T-helper 2 cell treated with Interferon-gamma antibody and Interleukin-4, amounts not matched to agents 100 ng/mL and 5 ng/mL, for 36 hours (primary cell): ENCODE measurements at regions not wholly inside any gene's neighbourhood (a gene's known extent, or its start where the extent isn't known, plus 50 kb on each side); places are given as distances from the start of the nearest gene placed in this dataset.
"Not testable (repeated sequence)": the region's sequence is repeated elsewhere in the genome, so short reads cannot be mapped to it uniquely, and the experiment has no call there.

Experiments used
- intact Hi-C: fragments of 100-400 bp; cut with micrococcal nuclease; formaldehyde crosslinking; loops from one replicate; pipeline ENCODE4 v1.15.1; 2023

- intact Hi-C loops, result no loop called here
Observed at GRCh38 chr6:81909162-81909561, 156.7 kb upstream of the TENT5A start.

- intact Hi-C loops, result no loop called here
Observed at GRCh38 chr6:81906709-81907204, 154.3 kb upstream of the TENT5A start.

DNA sequence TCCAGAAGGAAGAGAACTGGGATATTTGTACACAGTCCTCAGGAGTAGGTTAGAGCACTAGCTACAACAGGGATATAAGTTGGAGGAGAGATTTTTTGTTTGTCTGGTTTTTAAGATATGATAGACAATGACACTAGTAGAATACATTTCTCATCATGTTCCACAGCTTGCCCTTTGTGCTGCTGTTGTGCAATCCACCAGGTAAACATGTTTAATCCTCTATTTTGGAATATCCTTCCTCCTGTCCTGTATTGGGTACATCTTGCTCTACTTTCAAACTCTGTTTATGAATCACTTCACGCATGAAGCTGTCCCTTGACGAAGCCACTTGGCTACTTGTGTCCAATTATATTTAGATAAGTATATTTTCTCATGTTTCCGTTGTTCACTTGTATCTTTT lies 153.6 kb upstream of the TENT5A start:
- intact Hi-C loops, result no loop called here

DNA sequence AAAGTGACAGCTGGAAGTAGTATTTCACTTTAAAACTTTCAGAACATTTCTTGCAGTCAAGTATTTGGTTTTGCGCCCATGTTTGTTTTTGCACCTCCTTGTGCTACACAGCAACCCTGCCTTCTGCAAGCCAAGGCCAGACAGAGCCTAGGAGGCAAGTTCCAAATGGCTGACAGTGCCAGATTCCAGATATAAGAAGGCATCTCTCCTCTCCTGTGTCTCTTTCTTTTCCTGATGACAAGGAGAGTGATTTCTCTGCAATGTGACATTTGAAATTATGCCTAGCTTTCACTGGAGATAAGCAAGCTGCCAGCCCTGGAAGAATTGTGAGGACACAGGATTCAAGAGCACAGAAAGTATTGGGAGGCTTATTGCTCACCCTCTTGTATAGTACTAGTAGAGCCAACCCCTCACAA lies 149.1 kb upstream of the TENT5A start:
- intact Hi-C loops, result no loop called here

DNA sequence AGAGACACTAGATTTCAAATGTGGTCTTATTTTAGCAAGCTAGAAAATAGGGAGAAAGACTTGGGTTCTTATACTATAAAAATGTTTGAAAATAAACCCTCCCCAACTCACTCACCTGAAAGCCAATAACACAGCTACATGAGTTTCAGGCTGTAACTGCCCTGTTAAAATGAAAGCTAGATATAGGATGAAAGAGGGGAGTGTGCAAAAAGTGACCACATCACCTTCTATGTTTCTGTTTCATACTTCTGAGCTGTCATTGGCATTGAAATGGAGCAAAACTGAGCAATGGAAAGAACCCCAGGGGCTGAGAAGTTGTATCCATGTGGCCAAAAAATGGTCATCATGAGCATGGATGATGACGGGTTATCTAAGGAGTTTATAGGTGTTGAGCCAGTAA lies 148.1 kb upstream of the TENT5A start:
- intact Hi-C loops, result no loop called here

- intact Hi-C loops, result no loop called here
Observed at GRCh38 chr6:81897793-81898192, 145.3 kb upstream of the TENT5A start.

GRCh38 chr6:81896525-81897503 lies 144.3 kb upstream of the TENT5A start:
- intact Hi-C loops, result no loop called here

DNA sequence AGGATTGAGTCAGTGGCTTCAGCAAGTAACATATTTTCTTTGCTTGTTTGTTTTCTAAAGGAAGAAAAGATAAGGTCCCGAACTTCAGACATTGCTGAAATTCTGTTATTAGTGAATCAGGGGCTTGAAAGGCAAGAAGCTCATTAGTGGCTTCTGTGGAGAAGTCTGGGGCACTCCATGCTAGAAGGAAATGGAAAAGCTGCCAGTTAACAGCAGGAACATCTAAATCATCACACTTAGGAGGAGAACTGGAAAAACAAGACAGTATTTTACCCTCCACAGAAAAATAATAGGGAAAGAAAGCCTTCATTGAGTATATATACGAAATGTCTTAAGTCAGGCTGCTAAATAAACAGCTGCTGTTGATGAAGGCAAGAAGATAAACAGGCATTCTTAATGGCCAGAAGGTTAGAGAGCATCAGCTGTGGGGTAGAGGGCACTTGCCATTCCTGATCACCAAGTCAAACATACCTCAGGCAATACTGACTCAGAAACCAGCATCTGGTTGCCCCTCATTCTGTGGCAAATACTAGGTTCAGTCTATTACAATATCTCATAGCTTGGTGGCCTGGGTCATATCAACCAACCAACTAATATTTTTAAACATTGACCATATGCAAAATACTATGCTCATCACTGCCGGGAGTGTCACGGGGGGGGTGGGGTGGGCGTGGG lies 143.2 kb upstream of the TENT5A start:
- intact Hi-C loops, result no loop called here

GRCh38 chr6:81894788-81895271 lies 142.3 kb upstream of the TENT5A start:
- intact Hi-C loops, result no loop called here

DNA sequence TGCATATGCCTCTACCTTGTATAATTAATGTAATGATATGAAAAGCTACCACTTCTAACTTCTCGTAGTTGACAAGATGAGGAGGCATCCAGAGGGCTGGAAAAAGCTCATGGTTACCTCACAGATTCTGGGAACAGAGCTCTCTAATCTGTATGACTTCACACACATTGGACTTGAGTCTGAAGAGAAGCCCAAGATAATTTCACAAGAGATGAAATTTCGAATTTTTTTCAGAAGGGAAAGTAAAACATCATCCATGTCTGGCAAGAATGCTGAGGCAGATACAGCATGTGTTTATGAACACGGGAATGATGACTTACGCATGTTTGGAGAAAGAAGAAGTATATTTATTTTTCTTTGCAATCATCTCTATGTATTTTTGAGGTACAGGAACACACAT lies 141.8 kb upstream of the TENT5A start:
- intact Hi-C loops, result no loop called here

DNA sequence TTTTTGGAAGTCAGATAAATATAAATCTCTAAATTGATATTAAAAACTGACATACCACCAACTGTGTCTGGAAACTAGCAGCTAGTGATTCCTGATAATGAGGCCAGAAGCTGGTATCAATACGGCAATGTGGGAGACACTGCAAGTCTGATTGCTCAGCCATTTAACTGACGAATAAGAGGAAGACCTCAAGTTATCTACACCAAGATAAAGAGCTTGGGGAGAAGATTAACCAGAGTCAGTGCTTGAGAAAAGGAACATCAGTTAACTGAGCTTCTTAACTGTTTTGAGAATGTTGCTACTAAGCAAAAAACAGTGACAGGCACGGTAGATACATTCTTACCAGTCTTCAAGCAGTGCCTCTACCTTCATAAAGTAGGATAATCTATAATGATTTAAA lies 140.4 kb upstream of the TENT5A start:
- intact Hi-C loops, result no loop called here

DNA sequence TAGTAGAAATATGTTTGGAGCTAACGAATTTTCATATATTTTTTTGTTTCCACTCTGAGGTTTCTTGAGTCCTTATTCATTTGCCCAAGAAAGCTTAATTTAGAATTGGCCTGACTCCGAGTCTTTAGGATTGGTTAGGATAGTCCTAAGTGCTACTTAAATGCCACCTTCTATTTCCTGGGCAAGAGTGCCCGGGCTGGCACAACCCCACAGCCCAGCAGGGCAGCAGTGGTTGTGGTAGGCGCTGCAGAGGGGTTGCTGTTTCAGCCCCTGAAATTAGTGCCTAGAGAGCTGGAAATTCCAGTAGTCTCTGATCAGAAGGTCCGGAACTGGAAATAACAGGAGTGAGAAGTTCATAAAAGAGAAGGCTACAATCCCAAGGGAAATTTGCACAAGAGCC lies 139.4 kb upstream of the TENT5A start:
- intact Hi-C loops, result no loop called here

- intact Hi-C loops, result no loop called here
Observed at GRCh38 chr6:81890846-81891245, 138.4 kb upstream of the TENT5A start.

DNA sequence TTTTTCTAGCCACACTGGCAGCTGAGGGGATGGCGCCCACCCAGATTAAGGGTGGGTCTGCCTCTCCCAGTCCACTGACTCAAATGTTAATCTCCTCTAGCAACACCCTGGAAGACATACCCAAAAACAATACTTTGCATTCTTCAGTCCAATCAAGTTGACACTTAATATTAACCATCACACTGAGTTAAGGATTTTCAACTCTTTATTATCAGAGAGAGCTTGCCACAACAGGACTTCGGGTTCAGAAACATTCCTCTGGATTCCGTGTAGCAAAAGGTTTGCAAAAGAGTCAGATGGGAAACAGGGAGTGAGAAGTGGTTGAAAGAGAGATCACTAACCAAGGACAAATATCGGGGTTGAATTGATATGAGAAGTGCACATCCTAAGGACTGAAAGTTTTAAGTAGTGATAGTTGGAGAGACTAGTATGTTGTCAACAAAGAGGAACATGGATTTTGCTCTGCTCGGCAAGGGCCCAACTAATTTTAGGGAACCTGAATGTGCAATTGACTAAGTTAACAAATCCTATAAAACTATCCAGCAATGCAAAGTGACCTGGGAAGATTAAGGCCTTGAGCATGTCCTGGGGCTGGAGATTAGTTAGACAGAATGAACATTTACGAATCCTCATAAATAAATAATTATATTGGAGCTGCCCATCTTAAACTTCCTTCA lies 137.0 kb upstream of the TENT5A start:
- intact Hi-C loops, result no loop called here

DNA sequence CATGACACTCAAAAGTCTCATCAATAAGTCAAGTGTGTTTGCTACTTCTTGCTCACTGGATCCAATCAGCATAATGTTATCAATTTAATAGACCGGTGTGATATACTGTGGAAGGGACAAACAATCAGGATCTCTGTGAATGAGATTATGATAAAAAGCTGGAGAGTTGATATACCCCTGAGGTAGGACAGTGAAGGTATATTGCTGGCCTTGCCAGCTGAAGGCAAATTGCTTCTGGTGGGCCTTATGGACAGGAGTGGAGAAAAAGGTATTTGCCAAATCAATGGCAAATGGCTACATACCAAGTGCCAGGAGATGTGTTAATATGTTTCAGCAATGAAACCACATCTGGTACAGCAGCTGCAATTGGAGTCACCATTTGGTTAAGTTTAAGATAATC lies 134.4 kb upstream of the TENT5A start:
- intact Hi-C loops, result not testable (repeated sequence)

- intact Hi-C loops, result no loop called here
Observed at GRCh38 chr6:81886157-81886556, 133.7 kb upstream of the TENT5A start.

- intact Hi-C loops, result no loop called here
Observed at GRCh38 chr6:81881660-81882059, 129.2 kb upstream of the TENT5A start.

DNA sequence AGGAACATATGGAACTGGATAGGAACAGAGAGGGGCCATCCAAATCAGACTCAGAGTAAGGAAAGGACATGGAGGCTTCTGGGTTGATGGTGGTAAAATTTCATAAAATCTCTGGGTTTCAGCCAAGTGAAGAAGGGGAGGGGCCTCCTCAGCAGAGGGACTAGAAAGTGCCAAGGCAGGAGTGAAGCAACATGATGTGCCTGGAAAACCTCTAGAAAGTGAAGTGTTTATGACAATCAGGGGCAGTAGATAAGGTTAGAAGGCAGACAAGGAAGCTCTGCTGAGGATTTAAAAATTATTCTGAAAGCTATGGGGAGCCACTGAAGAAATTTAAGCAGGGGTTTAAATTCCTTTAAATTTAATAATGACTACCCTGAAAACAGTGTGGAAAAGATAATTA lies 126.0 kb upstream of the TENT5A start:
- intact Hi-C loops, result no loop called here

DNA sequence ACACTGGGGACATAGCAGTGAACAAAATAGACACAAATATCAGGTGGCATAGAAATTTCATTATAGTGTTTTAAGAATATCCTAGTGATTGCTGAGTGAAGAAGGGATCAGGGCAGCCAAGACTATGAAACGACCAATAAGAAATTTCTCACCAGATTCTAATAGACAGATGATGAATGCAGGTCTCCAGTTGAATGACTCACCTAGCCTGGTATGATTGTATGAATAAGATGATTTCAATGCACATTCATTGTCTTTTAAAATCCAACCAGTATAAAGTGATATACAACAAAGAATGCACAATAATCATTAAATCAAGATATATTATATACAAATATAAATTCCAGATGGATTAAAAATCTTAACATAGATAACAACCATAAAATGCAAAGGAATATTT lies 124.5 kb upstream of the TENT5A start:
- intact Hi-C loops, result no loop called here

GRCh38 chr6:81875782-81876293 lies 123.4 kb upstream of the TENT5A start:
- intact Hi-C loops, result no loop called here

DNA sequence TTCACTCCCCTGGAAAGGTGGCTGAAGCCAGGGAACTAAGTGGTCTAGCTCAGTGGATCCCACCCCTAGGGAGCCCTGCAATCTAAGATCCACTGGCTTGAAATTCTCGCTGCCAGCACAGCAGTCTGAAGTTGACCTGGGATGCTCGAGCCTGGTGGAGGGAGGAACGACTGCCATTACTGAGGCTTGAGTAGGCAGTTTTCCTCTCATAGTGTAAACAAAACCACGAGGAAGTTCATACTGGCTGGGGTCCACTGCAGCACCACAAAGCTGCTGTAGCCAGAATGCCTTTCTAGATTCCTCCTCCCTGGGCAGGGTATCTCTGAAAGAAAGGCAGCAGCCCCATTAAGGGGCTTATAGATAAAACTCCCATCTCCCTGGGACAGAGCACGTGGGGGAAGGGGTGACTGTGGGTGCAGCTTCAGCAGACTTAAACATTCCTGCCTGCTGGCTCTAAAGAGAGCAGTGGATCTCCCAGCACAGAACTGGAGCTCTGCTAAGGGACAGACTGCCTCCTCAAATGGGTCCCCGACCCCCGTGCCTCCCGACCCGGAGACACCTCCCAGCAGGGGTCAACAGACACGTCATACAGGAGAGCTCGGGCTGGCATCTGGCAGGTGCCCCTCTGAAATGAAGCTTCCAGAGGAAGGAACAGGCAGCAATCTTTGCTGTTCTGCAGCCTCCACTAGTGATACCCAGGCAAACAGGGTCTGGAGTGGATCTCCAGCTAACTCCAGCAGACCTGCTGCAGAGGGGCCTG lies 117.4 kb upstream of the TENT5A start:
- intact Hi-C loops, result not testable (repeated sequence)
